ENCODE measurements at regions not wholly inside any gene's neighbourhood (a gene's known extent, or its start where the extent isn't known, plus 50 kb on each side); places are given as distances from the start of the nearest gene placed in this dataset.

DNA sequence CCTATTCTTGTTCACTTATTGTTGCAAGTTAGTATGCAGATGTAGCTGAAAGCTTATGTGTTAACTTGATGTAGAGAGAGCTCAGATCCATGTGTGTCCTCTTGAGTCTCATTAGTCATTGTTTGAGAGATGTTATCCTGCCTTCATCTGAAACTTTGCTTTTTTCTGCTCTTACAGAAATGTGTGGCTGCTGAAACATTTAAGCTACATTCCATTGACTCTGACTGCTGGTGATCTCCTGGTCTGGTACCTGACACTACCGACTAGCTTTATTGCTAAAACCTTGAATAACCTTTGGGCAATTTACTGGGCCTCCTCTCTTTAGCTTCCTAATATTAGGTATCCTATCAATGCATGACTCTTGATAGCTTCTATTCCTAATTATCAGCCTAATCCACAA, 705.6 kb upstream of the FOXG1 start:
- H4K20me1 ChIP-seq (ENCODE audit: insufficient read depth): no peaks in the 10 kb centered on the region
- no peaks in the 10 kb centered on the region for H3F3A ChIP-seq (ENCODE audit: insufficient read depth, low read length, poor library complexity, severe bottlenecking)
- no peaks in the 10 kb centered on the region for H3K79me2 ChIP-seq (replicated peaks; ENCODE audit: insufficient read depth, low read length)
- H2AFZ ChIP-seq (ENCODE audit: low read depth, low read length): no peak overlapping the region
- no peak overlapping the region for H3K4me3 ChIP-seq (ENCODE audit: low read length)
- H3K4me2 ChIP-seq (ENCODE audit: low read length): no peak overlapping the region
- no peak for TF ChIP-seq POLR2AphosphoS5 (IDR thresholded peaks at IDR 0.05)
- TF ChIP-seq, protein P1, sequence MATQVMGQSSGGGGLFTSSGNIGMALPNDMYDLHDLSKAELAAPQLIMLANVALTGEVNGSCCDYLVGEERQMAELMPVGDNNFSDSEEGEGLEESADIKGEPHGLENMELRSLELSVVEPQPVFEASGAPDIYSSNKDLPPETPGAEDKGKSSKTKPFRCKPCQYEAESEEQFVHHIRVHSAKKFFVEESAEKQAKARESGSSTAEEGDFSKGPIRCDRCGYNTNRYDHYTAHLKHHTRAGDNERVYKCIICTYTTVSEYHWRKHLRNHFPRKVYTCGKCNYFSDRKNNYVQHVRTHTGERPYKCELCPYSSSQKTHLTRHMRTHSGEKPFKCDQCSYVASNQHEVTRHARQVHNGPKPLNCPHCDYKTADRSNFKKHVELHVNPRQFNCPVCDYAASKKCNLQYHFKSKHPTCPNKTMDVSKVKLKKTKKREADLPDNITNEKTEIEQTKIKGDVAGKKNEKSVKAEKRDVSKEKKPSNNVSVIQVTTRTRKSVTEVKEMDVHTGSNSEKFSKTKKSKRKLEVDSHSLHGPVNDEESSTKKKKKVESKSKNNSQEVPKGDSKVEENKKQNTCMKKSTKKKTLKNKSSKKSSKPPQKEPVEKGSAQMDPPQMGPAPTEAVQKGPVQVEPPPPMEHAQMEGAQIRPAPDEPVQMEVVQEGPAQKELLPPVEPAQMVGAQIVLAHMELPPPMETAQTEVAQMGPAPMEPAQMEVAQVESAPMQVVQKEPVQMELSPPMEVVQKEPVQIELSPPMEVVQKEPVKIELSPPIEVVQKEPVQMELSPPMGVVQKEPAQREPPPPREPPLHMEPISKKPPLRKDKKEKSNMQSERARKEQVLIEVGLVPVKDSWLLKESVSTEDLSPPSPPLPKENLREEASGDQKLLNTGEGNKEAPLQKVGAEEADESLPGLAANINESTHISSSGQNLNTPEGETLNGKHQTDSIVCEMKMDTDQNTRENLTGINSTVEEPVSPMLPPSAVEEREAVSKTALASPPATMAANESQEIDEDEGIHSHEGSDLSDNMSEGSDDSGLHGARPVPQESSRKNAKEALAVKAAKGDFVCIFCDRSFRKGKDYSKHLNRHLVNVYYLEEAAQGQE (IDR thresholded peaks at IDR 0.05; ENCODE audit: borderline replicate concordance): no peak
- TF ChIP-seq MXI1 (conservative IDR thresholded peaks at IDR 0.05; ENCODE audit: poor library complexity, severe bottlenecking): no peak
- TF ChIP-seq EZH2 (IDR thresholded peaks at IDR 0.05; ENCODE audit: borderline replicate concordance, insufficient read depth, low read length, poor library complexity, severe bottlenecking): no peak
- no peak for TF ChIP-seq TAF1 (IDR thresholded peaks at IDR 0.05; ENCODE audit: low read depth)
- TF ChIP-seq SMC3 (conservative IDR thresholded peaks at IDR 0.05; ENCODE audit: poor library complexity): no peak
- TF ChIP-seq RAD21 (conservative IDR thresholded peaks at IDR 0.05): no peak
- TF ChIP-seq, protein P2, sequence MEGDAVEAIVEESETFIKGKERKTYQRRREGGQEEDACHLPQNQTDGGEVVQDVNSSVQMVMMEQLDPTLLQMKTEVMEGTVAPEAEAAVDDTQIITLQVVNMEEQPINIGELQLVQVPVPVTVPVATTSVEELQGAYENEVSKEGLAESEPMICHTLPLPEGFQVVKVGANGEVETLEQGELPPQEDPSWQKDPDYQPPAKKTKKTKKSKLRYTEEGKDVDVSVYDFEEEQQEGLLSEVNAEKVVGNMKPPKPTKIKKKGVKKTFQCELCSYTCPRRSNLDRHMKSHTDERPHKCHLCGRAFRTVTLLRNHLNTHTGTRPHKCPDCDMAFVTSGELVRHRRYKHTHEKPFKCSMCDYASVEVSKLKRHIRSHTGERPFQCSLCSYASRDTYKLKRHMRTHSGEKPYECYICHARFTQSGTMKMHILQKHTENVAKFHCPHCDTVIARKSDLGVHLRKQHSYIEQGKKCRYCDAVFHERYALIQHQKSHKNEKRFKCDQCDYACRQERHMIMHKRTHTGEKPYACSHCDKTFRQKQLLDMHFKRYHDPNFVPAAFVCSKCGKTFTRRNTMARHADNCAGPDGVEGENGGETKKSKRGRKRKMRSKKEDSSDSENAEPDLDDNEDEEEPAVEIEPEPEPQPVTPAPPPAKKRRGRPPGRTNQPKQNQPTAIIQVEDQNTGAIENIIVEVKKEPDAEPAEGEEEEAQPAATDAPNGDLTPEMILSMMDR (IDR thresholded peaks at IDR 0.05; ENCODE audit: poor library complexity, severe bottlenecking): no peak
- TF ChIP-seq EP300 (conservative IDR thresholded peaks at IDR 0.05; ENCODE audit: poor library complexity, severe bottlenecking): no peak
- H3K36me3 ChIP-seq (ENCODE audit: insufficient read depth, low read length): no peaks in the 10 kb centered on the region
- H3K9me2 ChIP-seq (ENCODE audit: insufficient read depth, low read length): no peaks in the 10 kb centered on the region
- no peak overlapping the region for H3K9ac ChIP-seq (ENCODE audit: low read length)
- H3K27me3 ChIP-seq (ENCODE audit: insufficient read depth, low read depth, low read length): no peaks in the 10 kb centered on the region
- no peak overlapping the region for H3K27ac ChIP-seq (ENCODE audit: low read length)
- H3K9me3 ChIP-seq (ENCODE audit: low read length): no peaks in the 10 kb centered on the region

DNA sequence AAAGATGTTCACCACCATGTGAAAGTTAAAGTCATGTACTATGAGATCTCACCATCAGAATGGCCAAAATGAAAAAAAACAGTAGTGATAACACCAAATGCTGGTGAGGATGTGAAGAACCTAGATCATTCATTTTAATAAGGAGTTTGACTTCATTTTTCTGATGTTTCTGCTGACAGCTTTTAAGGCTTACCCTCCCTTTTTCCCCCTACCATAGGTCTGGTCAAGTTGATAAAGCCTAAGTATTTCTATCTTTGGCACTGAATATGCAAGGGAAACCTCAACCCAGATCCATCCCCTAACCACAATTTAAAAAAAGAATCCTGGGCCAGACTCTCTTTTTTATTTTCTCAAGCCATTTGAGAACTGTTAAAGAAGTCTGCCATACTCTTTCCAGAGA, 689.6 kb upstream of the FOXG1 start:
- Histone ChIP-seq H3K4me3 (ENCODE audit: low read length) (no peak overlapping the region), H3K27ac (ENCODE audit: low read length) (no peak overlapping the region)
- no peak for TF ChIP-seq EZH2 (IDR thresholded peaks at IDR 0.05; ENCODE audit: borderline replicate concordance, insufficient read depth, low read length, poor library complexity, severe bottlenecking)
- no peak for TF ChIP-seq POLR2AphosphoS5 (IDR thresholded peaks at IDR 0.05)
- no peak for TF ChIP-seq TAF1 (IDR thresholded peaks at IDR 0.05; ENCODE audit: low read depth)
- TF ChIP-seq, protein P2 (IDR thresholded peaks at IDR 0.05; ENCODE audit: poor library complexity, severe bottlenecking): no peak
- TF ChIP-seq SMC3 (conservative IDR thresholded peaks at IDR 0.05; ENCODE audit: poor library complexity): no peak
- TF ChIP-seq, protein P1 (IDR thresholded peaks at IDR 0.05; ENCODE audit: borderline replicate concordance): no peak
- no peak for TF ChIP-seq EP300 (conservative IDR thresholded peaks at IDR 0.05; ENCODE audit: poor library complexity, severe bottlenecking)
- TF ChIP-seq MXI1 (conservative IDR thresholded peaks at IDR 0.05; ENCODE audit: poor library complexity, severe bottlenecking): no peak
- TF ChIP-seq RAD21 (conservative IDR thresholded peaks at IDR 0.05): no peak

More for the DNA sequence above, 689.6 kb upstream of the FOXG1 start:
- H3K9me3 ChIP-seq (ENCODE audit: low read length): no peaks in the 10 kb centered on the region
- no peaks in the 10 kb centered on the region for H3F3A ChIP-seq (ENCODE audit: insufficient read depth, low read length, poor library complexity, severe bottlenecking)
- no peak overlapping the region for H3K9ac ChIP-seq (ENCODE audit: low read length)
- H3K36me3 ChIP-seq (ENCODE audit: insufficient read depth, low read length): no peaks in the 10 kb centered on the region
- H4K20me1 ChIP-seq (ENCODE audit: insufficient read depth): no peaks in the 10 kb centered on the region
- no peaks in the 10 kb centered on the region for H3K9me2 ChIP-seq (ENCODE audit: insufficient read depth, low read length)
- H3K79me2 ChIP-seq (replicated peaks; ENCODE audit: insufficient read depth, low read length): no peaks in the 10 kb centered on the region
- H3K27me3 ChIP-seq (ENCODE audit: insufficient read depth, low read depth, low read length): no peaks in the 10 kb centered on the region
- no peak overlapping the region for H3K4me2 ChIP-seq (ENCODE audit: low read length)
- H2AFZ ChIP-seq (ENCODE audit: low read depth, low read length): no peak overlapping the region
